ENCODE measurements at regions not wholly inside any gene's neighbourhood (a gene's known extent, or its start where the extent isn't known, plus 50 kb on each side); places are given as distances from the start of the nearest gene placed in this dataset.
"Not testable (repeated sequence)": the region's sequence is repeated elsewhere in the genome, so short reads cannot be mapped to it uniquely, and the experiment has no call there.

DNA sequence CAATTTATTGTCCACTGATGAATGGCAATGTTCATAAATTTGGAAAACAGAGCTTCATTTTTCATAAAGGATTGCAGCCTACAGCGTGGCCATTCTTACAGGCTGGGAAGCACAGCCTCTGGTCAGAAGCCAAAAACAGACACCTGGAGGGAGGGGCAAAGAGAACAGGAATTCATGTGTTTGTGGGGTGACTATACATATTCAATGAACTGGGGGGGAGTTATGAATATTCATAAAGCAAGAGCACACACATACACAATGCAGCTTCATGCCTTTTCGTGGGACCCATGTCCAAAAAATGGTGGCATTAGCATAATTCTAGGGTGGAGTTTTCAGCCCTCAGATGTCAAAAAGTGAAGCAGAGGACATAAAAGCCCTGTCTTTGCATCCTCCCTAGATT, 173.3 kb downstream of the VEGFC start:
- TF ChIP-seq CTCF (IDR thresholded peaks at IDR 0.05; ENCODE audit: insufficient read depth, low read length, poor library complexity, severe bottlenecking) = no peak
- Histone ChIP-seq H3K27me3 (ENCODE audit: control insufficient read depth, insufficient read depth, low read length) (no peaks in the 10 kb centered on the region), H3K36me3 (ENCODE audit: control insufficient read depth, insufficient read depth, low read length) (no peaks in the 10 kb centered on the region), H3K4me3 (ENCODE audit: low read depth, low read length) (no peak overlapping the region)
- no peak for DNase-seq (ENCODE audit: low read depth)

GRCh38 chr4:176622251-176622948, 170.3 kb downstream of the VEGFC start:
- H3K4me3 ChIP-seq (ENCODE audit: low read depth, low read length) = no peak overlapping the region
- no peaks in the 10 kb centered on the region for H3K36me3 ChIP-seq (ENCODE audit: control insufficient read depth, insufficient read depth, low read length)
- no peak for DNase-seq (ENCODE audit: low read depth)
- H3K27me3 ChIP-seq (ENCODE audit: control insufficient read depth, insufficient read depth, low read length) = no peaks in the 10 kb centered on the region
- TF ChIP-seq CTCF (IDR thresholded peaks at IDR 0.05; ENCODE audit: insufficient read depth, low read length, poor library complexity, severe bottlenecking) = no peak

GRCh38 chr4:176624983-176625610, 167.6 kb downstream of the VEGFC start:
- not testable (repeated sequence) for H3K4me3 ChIP-seq (ENCODE audit: low read depth, low read length); H3K27me3 ChIP-seq (ENCODE audit: control insufficient read depth, insufficient read depth, low read length); DNase-seq (ENCODE audit: low read depth); H3K36me3 ChIP-seq (ENCODE audit: control insufficient read depth, insufficient read depth, low read length)

- DNase-seq (ENCODE audit: low read depth) = no peak
- H3K36me3 ChIP-seq (ENCODE audit: control insufficient read depth, insufficient read depth, low read length) = no peaks in the 10 kb centered on the region
- TF ChIP-seq CTCF (IDR thresholded peaks at IDR 0.05; ENCODE audit: insufficient read depth, low read length, poor library complexity, severe bottlenecking) = no peak
- no peaks in the 10 kb centered on the region for H3K27me3 ChIP-seq (ENCODE audit: control insufficient read depth, insufficient read depth, low read length)
- no peak overlapping the region for H3K4me3 ChIP-seq (ENCODE audit: low read depth, low read length)
Measured at GRCh38 chr4:176627916-176628315, 164.8 kb downstream of the VEGFC start.

DNA sequence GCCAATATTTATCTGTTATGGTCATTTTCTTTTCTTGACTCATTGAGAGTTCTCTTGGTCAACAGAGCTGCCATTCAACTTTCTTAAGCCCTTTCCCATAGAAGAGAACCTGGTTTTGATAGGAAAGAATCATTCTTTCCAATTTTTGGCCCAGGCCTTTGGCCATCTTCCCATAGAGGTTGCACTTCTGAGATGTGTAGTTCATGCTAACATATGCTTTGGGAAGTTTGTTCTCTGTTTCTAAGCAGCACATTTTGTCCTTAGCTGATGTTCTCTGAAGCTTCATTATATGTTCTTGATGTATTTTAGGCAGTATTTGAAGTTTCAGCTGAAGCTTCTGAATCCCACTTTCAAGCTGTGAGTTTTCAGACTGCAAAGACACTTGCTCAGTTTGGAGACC, 161.1 kb downstream of the VEGFC start:
- no peak overlapping the region for H3K4me3 ChIP-seq (ENCODE audit: low read depth, low read length)
- no peak for TF ChIP-seq CTCF (IDR thresholded peaks at IDR 0.05; ENCODE audit: insufficient read depth, low read length, poor library complexity, severe bottlenecking)
- no peaks in the 10 kb centered on the region for H3K27me3 ChIP-seq (ENCODE audit: control insufficient read depth, insufficient read depth, low read length)
- no peaks in the 10 kb centered on the region for H3K36me3 ChIP-seq (ENCODE audit: control insufficient read depth, insufficient read depth, low read length)
- no peak for DNase-seq (ENCODE audit: low read depth)

All from kidney epithelial cell (primary cell).